WTC11 (cell line): ENCODE measurements at regions not wholly inside any gene's neighbourhood (a gene's known extent, or its start where the extent isn't known, plus 50 kb on each side); places are given as distances from the start of the nearest gene placed in this dataset.

ENCODE experiments used
- ATAC-seq: fragments of 200-7000 bp; cut with Tn5 transposase; 2 replicates; pipeline ENCODE4 v1.10.0; 2021; ENCODE audit warnings: mild to moderate bottlenecking, moderate library complexity
- CTCF ChIA-PET: fragments of 300-600 bp; sonication (Branson Sonifier 250); formaldehyde crosslinking; loops from one replicate; lab custom pipeline; 2021; ENCODE audit warnings: antibody characterized with exemption; lab: Charles Lee
- POLR2A ChIA-PET: fragments of 350-600 bp; sonication (Branson Sonifier 250); formaldehyde crosslinking; loops from one replicate; lab custom pipeline; 2021; ENCODE audit warnings: antibody characterized with exemption; lab: Charles Lee
- DNase-seq: peaks from one replicate; pipeline ENCODE4 v3.0.0; 2021; ENCODE audit warnings: low spot score
- H3K27ac Mint-ChIP-seq: 2 replicates; pipeline ENCODE4 v1.8.0; 2021; ENCODE audit warnings: mixed read lengths
- H3K27me3 Mint-ChIP-seq: 2 replicates; pipeline ENCODE4 v1.8.0; 2021; ENCODE audit warnings: low read depth, mild to moderate bottlenecking, moderate library complexity, mixed read lengths
- H3K36me3 Mint-ChIP-seq: 2 replicates; pipeline ENCODE4 v1.8.0; 2021; ENCODE audit warnings: mixed read lengths
- H3K4me1 Mint-ChIP-seq: 2 replicates; pipeline ENCODE4 v1.8.0; 2022; ENCODE audit warnings: mixed read lengths
- H3K4me3 Mint-ChIP-seq: 2 replicates; pipeline ENCODE4 v1.8.0; 2021; ENCODE audit warnings: mild to moderate bottlenecking, moderate library complexity, mixed read lengths
- H3K9me3 Mint-ChIP-seq: 2 replicates; pipeline ENCODE4 v1.8.0; 2021; ENCODE audit warnings: mixed read lengths
- ATF1 ChIP-seq: sonication (generic); formaldehyde crosslinking; IDR thresholded peaks from 2 replicates; pipeline ENCODE4 v1.8.1; 2023; ENCODE audit warnings: mild to moderate bottlenecking, moderate library complexity, missing genetic modification reagents
- ETV6 ChIP-seq: sonication (generic); formaldehyde crosslinking; IDR thresholded peaks from 2 replicates; pipeline ENCODE4 v1.8.1; 2022; ENCODE audit warnings: mild to moderate bottlenecking, missing genetic modification reagents
- FOXP4 ChIP-seq: sonication (generic); formaldehyde crosslinking; IDR thresholded peaks from 2 replicates; pipeline ENCODE4 v1.8.0; 2022; ENCODE audit warnings: mild to moderate bottlenecking, missing genetic modification reagents
- HMGXB4 ChIP-seq: sonication (generic); formaldehyde crosslinking; IDR thresholded peaks from 2 replicates; pipeline ENCODE4 v1.8.1; 2023; ENCODE audit warnings: mild to moderate bottlenecking, moderate library complexity, missing genetic modification reagents
- IRF1 ChIP-seq: sonication (generic); formaldehyde crosslinking; IDR thresholded peaks from 2 replicates; pipeline ENCODE4 v1.8.0; 2023; ENCODE audit warnings: missing genetic modification reagents
- NFATC4 ChIP-seq: fragments of 250-450 bp; sonication (Bioruptor Pico); IDR thresholded peaks from 2 replicates; pipeline ENCODE4 v1.9.0; 2021; ENCODE audit warnings: mild to moderate bottlenecking
- NR3C1 ChIP-seq: sonication (generic); formaldehyde crosslinking; conservative IDR thresholded peaks from 2 replicates; pipeline ENCODE4 v1.8.1; 2023; ENCODE audit warnings: low read depth, mild to moderate bottlenecking, missing genetic modification reagents
- OVOL2 ChIP-seq: fragments of 250-450 bp; sonication (Bioruptor Pico); IDR thresholded peaks from 2 replicates; pipeline ENCODE4 v1.9.0; 2021; ENCODE audit warnings: mild to moderate bottlenecking, borderline replicate concordance
- SOX15 ChIP-seq: fragments of 250-450 bp; sonication (Bioruptor Pico); IDR thresholded peaks from 2 replicates; pipeline ENCODE4 v1.9.0; 2021; ENCODE audit warnings: mild to moderate bottlenecking
- TEAD1 ChIP-seq: sonication (generic); formaldehyde crosslinking; IDR thresholded peaks from 2 replicates; pipeline ENCODE4 v1.8.0; 2022; ENCODE audit warnings: mild to moderate bottlenecking, missing genetic modification reagents
- ZBTB21 ChIP-seq: sonication (generic); formaldehyde crosslinking; IDR thresholded peaks from 2 replicates; pipeline ENCODE4 v1.8.1; 2023; ENCODE audit warnings: mild to moderate bottlenecking, missing genetic modification reagents, borderline replicate concordance
- ZNF121 ChIP-seq: sonication (generic); formaldehyde crosslinking; IDR thresholded peaks from 2 replicates; pipeline ENCODE4 v1.8.0; 2023; ENCODE audit warnings: missing genetic modification reagents
- ZNF232 ChIP-seq: sonication (generic); formaldehyde crosslinking; IDR thresholded peaks from 2 replicates; pipeline ENCODE4 v1.8.0; 2022; ENCODE audit warnings: mild to moderate bottlenecking, missing genetic modification reagents
- ZNF317 ChIP-seq: sonication (generic); formaldehyde crosslinking; IDR thresholded peaks from 2 replicates; pipeline ENCODE4 v1.8.1; 2023; ENCODE audit warnings: low read depth, mild to moderate bottlenecking, moderate library complexity, missing genetic modification reagents, borderline replicate concordance
- ZNF416 ChIP-seq: fragments of 250-450 bp; sonication (Bioruptor Pico); IDR thresholded peaks from 2 replicates; pipeline ENCODE4 v1.9.0; 2021; ENCODE audit warnings: mild to moderate bottlenecking, inconsistent platforms
- ZNF671 ChIP-seq: fragments of 250-450 bp; sonication (Bioruptor Pico); IDR thresholded peaks from 2 replicates; pipeline ENCODE4 v1.8.0; 2021; ENCODE audit warnings: mild to moderate bottlenecking
- ZSCAN18 ChIP-seq: fragments of 250-450 bp; sonication (Bioruptor Pico); IDR thresholded peaks from 2 replicates; pipeline ENCODE4 v2.1.2; 2022; ENCODE audit warnings: mild to moderate bottlenecking, moderate library complexity
- TF ChIP-seq, protein P1 (sequence below): fragments of 250-450 bp; sonication (Bioruptor Pico); IDR thresholded peaks from 2 replicates; pipeline ENCODE4 v1.9.0; 2021; ENCODE audit warnings: mild to moderate bottlenecking, borderline replicate concordance
- TF ChIP-seq, protein P2 (sequence below): sonication (generic); formaldehyde crosslinking; IDR thresholded peaks from 2 replicates; pipeline ENCODE4 v1.8.0; 2023; ENCODE audit warnings: missing genetic modification reagents, mild to moderate bottlenecking, borderline replicate concordance
- TF ChIP-seq, protein P3 (sequence below): sonication (generic); formaldehyde crosslinking; IDR thresholded peaks from 2 replicates; pipeline ENCODE4 v1.8.1; 2022; ENCODE audit warnings: mild to moderate bottlenecking, moderate library complexity, missing genetic modification reagents

DNA sequence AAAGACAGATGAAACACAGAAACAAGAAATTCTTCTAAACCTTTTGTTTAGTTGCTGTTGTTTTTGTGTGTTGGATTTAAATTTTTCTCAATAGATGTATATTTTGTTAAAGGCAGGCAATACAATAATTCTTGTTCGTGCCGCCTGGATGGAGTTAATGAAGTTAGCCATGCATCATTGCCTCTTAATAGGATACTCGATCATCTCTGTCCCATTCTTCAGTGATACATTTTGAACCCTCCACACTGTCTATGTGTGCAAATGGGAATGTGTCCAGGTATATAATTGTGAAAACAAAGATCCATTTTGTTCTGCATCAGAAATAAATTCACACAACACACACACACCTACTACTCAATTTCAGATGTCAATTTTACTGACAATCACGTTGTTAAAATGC, 186.6 kb upstream of the ADAMTS16 start:
- no peak for ATAC-seq
- H3K27me3 Mint-ChIP-seq = no peaks in the 10 kb centered on the region; the same call in none of the 2 replicates
- H3K27ac Mint-ChIP-seq = no peak overlapping the region
- no peak overlapping the region for H3K4me3 Mint-ChIP-seq
- CTCF ChIA-PET = no interaction called here
- POLR2A ChIA-PET = interaction anchor here (0.7 kb wide), 1 partner anchor 995 kb away, joined by 3 read pairs; no protein-coding TSS in a partner anchor
- no peaks in the 10 kb centered on the region for H3K9me3 Mint-ChIP-seq
- no peaks in the 10 kb centered on the region for H3K36me3 Mint-ChIP-seq
- H3K4me1 Mint-ChIP-seq = 0 out of 2 replicates have a peak, but pooled peaks cover 3% of the 10 kb centered on the region
- DNase-seq = no peak
- no peak for TF ChIP-seq ZNF121
- TF ChIP-seq IRF1 (CRISPR knock-in tag) = no peak
- TF ChIP-seq ZNF317 (CRISPR knock-in tag) = no peak
- no peak for TF ChIP-seq TEAD1 (CRISPR knock-in tag)
- TF ChIP-seq, protein P1, sequence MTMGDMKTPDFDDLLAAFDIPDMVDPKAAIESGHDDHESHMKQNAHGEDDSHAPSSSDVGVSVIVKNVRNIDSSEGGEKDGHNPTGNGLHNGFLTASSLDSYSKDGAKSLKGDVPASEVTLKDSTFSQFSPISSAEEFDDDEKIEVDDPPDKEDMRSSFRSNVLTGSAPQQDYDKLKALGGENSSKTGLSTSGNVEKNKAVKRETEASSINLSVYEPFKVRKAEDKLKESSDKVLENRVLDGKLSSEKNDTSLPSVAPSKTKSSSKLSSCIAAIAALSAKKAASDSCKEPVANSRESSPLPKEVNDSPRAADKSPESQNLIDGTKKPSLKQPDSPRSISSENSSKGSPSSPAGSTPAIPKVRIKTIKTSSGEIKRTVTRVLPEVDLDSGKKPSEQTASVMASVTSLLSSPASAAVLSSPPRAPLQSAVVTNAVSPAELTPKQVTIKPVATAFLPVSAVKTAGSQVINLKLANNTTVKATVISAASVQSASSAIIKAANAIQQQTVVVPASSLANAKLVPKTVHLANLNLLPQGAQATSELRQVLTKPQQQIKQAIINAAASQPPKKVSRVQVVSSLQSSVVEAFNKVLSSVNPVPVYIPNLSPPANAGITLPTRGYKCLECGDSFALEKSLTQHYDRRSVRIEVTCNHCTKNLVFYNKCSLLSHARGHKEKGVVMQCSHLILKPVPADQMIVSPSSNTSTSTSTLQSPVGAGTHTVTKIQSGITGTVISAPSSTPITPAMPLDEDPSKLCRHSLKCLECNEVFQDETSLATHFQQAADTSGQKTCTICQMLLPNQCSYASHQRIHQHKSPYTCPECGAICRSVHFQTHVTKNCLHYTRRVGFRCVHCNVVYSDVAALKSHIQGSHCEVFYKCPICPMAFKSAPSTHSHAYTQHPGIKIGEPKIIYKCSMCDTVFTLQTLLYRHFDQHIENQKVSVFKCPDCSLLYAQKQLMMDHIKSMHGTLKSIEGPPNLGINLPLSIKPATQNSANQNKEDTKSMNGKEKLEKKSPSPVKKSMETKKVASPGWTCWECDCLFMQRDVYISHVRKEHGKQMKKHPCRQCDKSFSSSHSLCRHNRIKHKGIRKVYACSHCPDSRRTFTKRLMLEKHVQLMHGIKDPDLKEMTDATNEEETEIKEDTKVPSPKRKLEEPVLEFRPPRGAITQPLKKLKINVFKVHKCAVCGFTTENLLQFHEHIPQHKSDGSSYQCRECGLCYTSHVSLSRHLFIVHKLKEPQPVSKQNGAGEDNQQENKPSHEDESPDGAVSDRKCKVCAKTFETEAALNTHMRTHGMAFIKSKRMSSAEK (CRISPR knock-in tag) = no peak
- no peak for TF ChIP-seq HMGXB4
- TF ChIP-seq ETV6 (CRISPR knock-in tag) = no peak
- TF ChIP-seq ZNF232 (CRISPR knock-in tag) = no peak
- no peak for TF ChIP-seq NR3C1 (CRISPR knock-in tag)
- TF ChIP-seq NFATC4 = no peak
- no peak for TF ChIP-seq SOX15 (CRISPR knock-in tag)

DNA sequence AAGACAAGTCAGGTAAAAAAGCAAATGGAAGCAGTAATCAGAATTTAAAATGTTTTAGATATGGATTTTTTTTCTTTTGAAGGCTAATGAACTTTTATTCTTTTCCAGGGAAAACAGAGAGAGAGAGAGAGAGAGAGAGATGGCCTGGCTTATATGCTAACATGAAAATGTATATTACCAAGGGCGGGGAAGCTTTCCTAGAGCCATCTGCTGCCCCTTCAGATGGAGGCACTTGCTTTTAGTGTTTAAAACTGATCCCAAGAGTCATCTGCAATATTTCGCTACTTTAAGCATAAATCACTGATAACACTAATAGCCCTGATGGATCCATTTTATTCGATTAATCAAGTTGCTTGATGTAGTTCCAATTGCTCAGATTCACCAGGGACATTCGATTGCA, 186.1 kb upstream of the ADAMTS16 start:
- ATAC-seq = no peak
- ChIA-PET POLR2A (no interaction called here), CTCF (no interaction called here)
- H3K36me3 Mint-ChIP-seq = no peaks in the 10 kb centered on the region
- no peak overlapping the region for H3K27ac Mint-ChIP-seq
- 0 out of 2 replicates have a peak, but pooled peaks cover 3% of the 10 kb centered on the region for H3K4me1 Mint-ChIP-seq
- H3K4me3 Mint-ChIP-seq = no peak overlapping the region
- DNase-seq = no peak
- no peaks in the 10 kb centered on the region; the same call in none of the 2 replicates for H3K27me3 Mint-ChIP-seq
- no peaks in the 10 kb centered on the region for H3K9me3 Mint-ChIP-seq
- TF ChIP-seq, protein P2, sequence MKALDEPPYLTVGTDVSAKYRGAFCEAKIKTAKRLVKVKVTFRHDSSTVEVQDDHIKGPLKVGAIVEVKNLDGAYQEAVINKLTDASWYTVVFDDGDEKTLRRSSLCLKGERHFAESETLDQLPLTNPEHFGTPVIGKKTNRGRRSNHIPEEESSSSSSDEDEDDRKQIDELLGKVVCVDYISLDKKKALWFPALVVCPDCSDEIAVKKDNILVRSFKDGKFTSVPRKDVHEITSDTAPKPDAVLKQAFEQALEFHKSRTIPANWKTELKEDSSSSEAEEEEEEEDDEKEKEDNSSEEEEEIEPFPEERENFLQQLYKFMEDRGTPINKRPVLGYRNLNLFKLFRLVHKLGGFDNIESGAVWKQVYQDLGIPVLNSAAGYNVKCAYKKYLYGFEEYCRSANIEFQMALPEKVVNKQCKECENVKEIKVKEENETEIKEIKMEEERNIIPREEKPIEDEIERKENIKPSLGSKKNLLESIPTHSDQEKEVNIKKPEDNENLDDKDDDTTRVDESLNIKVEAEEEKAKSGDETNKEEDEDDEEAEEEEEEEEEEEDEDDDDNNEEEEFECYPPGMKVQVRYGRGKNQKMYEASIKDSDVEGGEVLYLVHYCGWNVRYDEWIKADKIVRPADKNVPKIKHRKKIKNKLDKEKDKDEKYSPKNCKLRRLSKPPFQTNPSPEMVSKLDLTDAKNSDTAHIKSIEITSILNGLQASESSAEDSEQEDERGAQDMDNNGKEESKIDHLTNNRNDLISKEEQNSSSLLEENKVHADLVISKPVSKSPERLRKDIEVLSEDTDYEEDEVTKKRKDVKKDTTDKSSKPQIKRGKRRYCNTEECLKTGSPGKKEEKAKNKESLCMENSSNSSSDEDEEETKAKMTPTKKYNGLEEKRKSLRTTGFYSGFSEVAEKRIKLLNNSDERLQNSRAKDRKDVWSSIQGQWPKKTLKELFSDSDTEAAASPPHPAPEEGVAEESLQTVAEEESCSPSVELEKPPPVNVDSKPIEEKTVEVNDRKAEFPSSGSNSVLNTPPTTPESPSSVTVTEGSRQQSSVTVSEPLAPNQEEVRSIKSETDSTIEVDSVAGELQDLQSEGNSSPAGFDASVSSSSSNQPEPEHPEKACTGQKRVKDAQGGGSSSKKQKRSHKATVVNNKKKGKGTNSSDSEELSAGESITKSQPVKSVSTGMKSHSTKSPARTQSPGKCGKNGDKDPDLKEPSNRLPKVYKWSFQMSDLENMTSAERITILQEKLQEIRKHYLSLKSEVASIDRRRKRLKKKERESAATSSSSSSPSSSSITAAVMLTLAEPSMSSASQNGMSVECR = no peak
- TF ChIP-seq OVOL2 (no peak), ZSCAN18 (CRISPR knock-in tag) (no peak), FOXP4 (CRISPR knock-in tag) (no peak), ZBTB21 (no peak), ZNF416 (no peak), ZNF671 (no peak), NR3C1 (CRISPR knock-in tag) (no peak), ATF1 (no peak)
- TF ChIP-seq, protein P3, sequence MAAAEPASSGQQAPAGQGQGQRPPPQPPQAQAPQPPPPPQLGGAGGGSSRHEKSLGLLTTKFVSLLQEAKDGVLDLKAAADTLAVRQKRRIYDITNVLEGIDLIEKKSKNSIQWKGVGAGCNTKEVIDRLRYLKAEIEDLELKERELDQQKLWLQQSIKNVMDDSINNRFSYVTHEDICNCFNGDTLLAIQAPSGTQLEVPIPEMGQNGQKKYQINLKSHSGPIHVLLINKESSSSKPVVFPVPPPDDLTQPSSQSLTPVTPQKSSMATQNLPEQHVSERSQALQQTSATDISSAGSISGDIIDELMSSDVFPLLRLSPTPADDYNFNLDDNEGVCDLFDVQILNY (CRISPR knock-in tag) = no peak
